GM23338 (cell line): ENCODE measurements at regions not wholly inside any gene's neighbourhood (a gene's known extent, or its start where the extent isn't known, plus 50 kb on each side); places are given as distances from the start of the nearest gene placed in this dataset.

ENCODE experiments used
- ATAC-seq: fragments of 200-7000 bp; cut with Tn5 transposase; 3 replicates; pipeline ENCODE4 v1.9.1; 2020
- DNase-seq: peaks from one replicate; pipeline ENCODE4 v3.0.0-alpha.2; 2015; ENCODE audit warnings: low spot score
- H2AFZ ChIP-seq: fragments of 200-600 bp; sonication (generic); 2 replicates; pipeline ENCODE4 v1.8.0; 2016; ENCODE audit warnings: antibody characterized with exemption, mild to moderate bottlenecking, moderate library complexity
- H3F3A ChIP-seq: fragments of 200-600 bp; sonication (generic); replicated peaks from 2 replicates; pipeline ENCODE4 v1.8.0; 2017; ENCODE audit warnings: antibody characterized with exemption, mixed run types, low read depth
- H3K27ac ChIP-seq: fragments of 200-600 bp; sonication (generic); 2 replicates; pipeline ENCODE4 v1.6.1; 2016; ENCODE audit warnings: low read depth
- H3K27me3 ChIP-seq: fragments of 200-600 bp; sonication (generic); 2 replicates; pipeline ENCODE4 v1.8.0; 2016; ENCODE audit warnings: mild to moderate bottlenecking, mixed run types, moderate library complexity; ENCODE audit not compliant: insufficient read depth
- H3K36me3 ChIP-seq: fragments of 200-600 bp; sonication (generic); 2 replicates; pipeline ENCODE4 v1.8.0; 2016; ENCODE audit warnings: mild to moderate bottlenecking; ENCODE audit not compliant: insufficient read depth
- H3K4me1 ChIP-seq: fragments of 200-600 bp; sonication (generic); 2 replicates; pipeline ENCODE4 v1.8.0; 2016; ENCODE audit warnings: mild to moderate bottlenecking, moderate library complexity; ENCODE audit not compliant: insufficient read depth
- H3K4me2 ChIP-seq: fragments of 200-600 bp; sonication (generic); 2 replicates; pipeline ENCODE4 v1.7.1; 2017; ENCODE audit warnings: mixed run types
- H3K4me3 ChIP-seq: fragments of 200-600 bp; sonication (generic); 2 replicates; pipeline ENCODE4 v1.6.1; 2016; ENCODE audit warnings: mixed run types
- H3K79me2 ChIP-seq: fragments of 200-600 bp; sonication (generic); replicated peaks from 2 replicates; pipeline ENCODE4 v1.8.0; 2017; ENCODE audit warnings: mild to moderate bottlenecking; ENCODE audit not compliant: insufficient read depth
- H3K9me2 ChIP-seq: fragments of 200-600 bp; sonication (generic); 2 replicates; pipeline ENCODE4 v1.8.0; 2017; ENCODE audit not compliant: insufficient read depth
- H4K20me1 ChIP-seq: fragments of 200-600 bp; sonication (generic); replicated peaks from 2 replicates; pipeline ENCODE4 v1.8.0; 2017; ENCODE audit warnings: mild to moderate bottlenecking; ENCODE audit not compliant: insufficient read depth
- H3K27ac Mint-ChIP-seq: 2 replicates; pipeline ENCODE4 v1.8.0; 2020; ENCODE audit warnings: inconsistent platforms, mild to moderate bottlenecking, moderate library complexity, mixed read lengths
- H3K27me3 Mint-ChIP-seq: 3 replicates; pipeline ENCODE4 v1.8.0; 2022; ENCODE audit warnings: low read depth, mild to moderate bottlenecking, moderate library complexity, mixed read lengths, inconsistent platforms; ENCODE audit not compliant: insufficient read depth, poor library complexity
- H3K36me3 Mint-ChIP-seq: 3 replicates; pipeline ENCODE4 v1.8.0; 2021; ENCODE audit warnings: low read depth, mild to moderate bottlenecking, inconsistent platforms, moderate library complexity, mixed read lengths
- H3K4me1 Mint-ChIP-seq: 3 replicates; pipeline ENCODE4 v1.8.0; 2020; ENCODE audit warnings: mild to moderate bottlenecking, inconsistent platforms, mixed read lengths
- H3K4me3 Mint-ChIP-seq: 3 replicates; pipeline ENCODE4 v1.8.0; 2021; ENCODE audit warnings: moderate library complexity, mild to moderate bottlenecking, inconsistent platforms, mixed read lengths
- H3K9me3 Mint-ChIP-seq: 3 replicates; pipeline ENCODE4 v1.8.0; 2020; ENCODE audit warnings: moderate library complexity, mild to moderate bottlenecking, inconsistent platforms, mixed read lengths
- CREB1 ChIP-seq: fragments of 250-450 bp; sonication (Bioruptor Pico); IDR thresholded peaks from 2 replicates; pipeline ENCODE4 v1.5.0; 2020; ENCODE audit warnings: low read depth, mild to moderate bottlenecking, moderate library complexity
- CTCF ChIP-seq, 2 experiments: fragments of 200-600 bp in 1 of 2; sonication (generic) in 1 of 2; conservative IDR thresholded peaks; 2 replicates each; pipeline versions ENCODE4 v1.5.1 to v1.6.1; 2016 to 2017; ENCODE audit warnings: antibody characterized with exemption in 2 of 2, low read depth in 2 of 2, mild to moderate bottlenecking in 2 of 2, moderate library complexity in 1 of 2
- ETS1 ChIP-seq: IDR thresholded peaks from 2 replicates; pipeline ENCODE4 v1.6.1; 2016; ENCODE audit warnings: antibody characterized with exemption
- EZH2 ChIP-seq: fragments of 200-600 bp; sonication (generic); IDR thresholded peaks from one replicate; pipeline ENCODE4 v1.8.0; 2017; ENCODE audit warnings: antibody characterized with exemption, mild to moderate bottlenecking, low read depth; ENCODE audit not compliant: unreplicated experiment
- EZH2phosphoT487 ChIP-seq: fragments of 200-600 bp; sonication (generic); IDR thresholded peaks from one replicate; pipeline ENCODE4 v1.8.1; 2018; ENCODE audit warnings: antibody characterized with exemption; ENCODE audit not compliant: unreplicated experiment
- JUNB ChIP-seq: IDR thresholded peaks from one replicate; pipeline ENCODE4 v1.6.1; 2016; ENCODE audit warnings: antibody characterized with exemption; ENCODE audit not compliant: unreplicated experiment
- NANOG ChIP-seq: IDR thresholded peaks from 2 replicates; pipeline ENCODE4 v1.6.1; 2016; ENCODE audit warnings: antibody characterized with exemption, borderline replicate concordance
- POLR2AphosphoS5 ChIP-seq: IDR thresholded peaks from 2 replicates; pipeline ENCODE4 v1.6.1; 2016; ENCODE audit warnings: antibody characterized with exemption, low read depth
- REST ChIP-seq: IDR thresholded peaks from one replicate; pipeline ENCODE4 v1.6.1; 2018; ENCODE audit warnings: antibody characterized with exemption; ENCODE audit not compliant: unreplicated experiment
- STAT1 ChIP-seq: IDR thresholded peaks from one replicate; pipeline ENCODE4 v1.6.1; 2016; ENCODE audit warnings: antibody characterized with exemption; ENCODE audit not compliant: unreplicated experiment
- ZNF114 ChIP-seq: fragments of 250-450 bp; sonication (Bioruptor Pico); IDR thresholded peaks from 2 replicates; pipeline ENCODE4 v1.5.0; 2020; ENCODE audit warnings: mild to moderate bottlenecking, moderate library complexity
- ZNF331 ChIP-seq: fragments of 250-450 bp; sonication (Bioruptor Pico); IDR thresholded peaks from 2 replicates; pipeline ENCODE4 v1.5.0; 2020; ENCODE audit warnings: low read depth, mild to moderate bottlenecking, moderate library complexity
- ZNF462 ChIP-seq: fragments of 250-450 bp; sonication (Bioruptor Pico); IDR thresholded peaks from 2 replicates; pipeline ENCODE4 v1.5.0; 2020; ENCODE audit warnings: mild to moderate bottlenecking, moderate library complexity

GRCh38 chr18:67428805-67429204 is 87.7 kb downstream of the DSEL start:
- Histone ChIP-seq H3K4me1 (no peaks in the 10 kb centered on the region), H3K9me2 (no peaks in the 10 kb centered on the region), H3K4me3 (no peak overlapping the region), H3K36me3 (no peaks in the 10 kb centered on the region), H2AFZ (no peak overlapping the region), H3F3A (no peaks in the 10 kb centered on the region), H3K27ac (no peak overlapping the region), H3K4me2 (no peak overlapping the region), H3K27me3 (no peaks in the 10 kb centered on the region), H3K79me2 (no peaks in the 10 kb centered on the region), H4K20me1 (no peaks in the 10 kb centered on the region)
- no peak for TF ChIP-seq REST
- no peak for TF ChIP-seq CREB1
- no peak for TF ChIP-seq EZH2
- TF ChIP-seq ZNF114 (CRISPR knock-in tag), result no peak
- no peak for TF ChIP-seq ZNF462 (CRISPR knock-in tag)
- TF ChIP-seq NANOG, result no peak
- TF ChIP-seq ZNF331 (CRISPR knock-in tag), result no peak
- TF ChIP-seq JUNB, result no peak
- no peak for TF ChIP-seq POLR2AphosphoS5
- no peak for TF ChIP-seq ETS1
- TF ChIP-seq CTCF (conservative IDR thresholded peaks at IDR 0.05; ENCODE audit: low read depth in 2 of 2), result no peak
- no peak for TF ChIP-seq STAT1
- no peak for TF ChIP-seq EZH2phosphoT487
- ATAC-seq (no peak), DNase-seq (no peak)
- no peaks in the 10 kb centered on the region; the same call in 2 of the 3 replicates for H3K9me3 Mint-ChIP-seq
- H3K36me3 Mint-ChIP-seq, result no peaks in the 10 kb centered on the region
- no peak overlapping the region for H3K27ac Mint-ChIP-seq
- H3K27me3 Mint-ChIP-seq, result no peaks in the 10 kb centered on the region
- no peaks in the 10 kb centered on the region for H3K4me1 Mint-ChIP-seq
- H3K4me3 Mint-ChIP-seq, result no peak overlapping the region
